ENCODE measurements at regions not wholly inside any gene's neighbourhood (a gene's known extent, or its start where the extent isn't known, plus 50 kb on each side); places are given as distances from the start of the nearest gene placed in this dataset.

DNA sequence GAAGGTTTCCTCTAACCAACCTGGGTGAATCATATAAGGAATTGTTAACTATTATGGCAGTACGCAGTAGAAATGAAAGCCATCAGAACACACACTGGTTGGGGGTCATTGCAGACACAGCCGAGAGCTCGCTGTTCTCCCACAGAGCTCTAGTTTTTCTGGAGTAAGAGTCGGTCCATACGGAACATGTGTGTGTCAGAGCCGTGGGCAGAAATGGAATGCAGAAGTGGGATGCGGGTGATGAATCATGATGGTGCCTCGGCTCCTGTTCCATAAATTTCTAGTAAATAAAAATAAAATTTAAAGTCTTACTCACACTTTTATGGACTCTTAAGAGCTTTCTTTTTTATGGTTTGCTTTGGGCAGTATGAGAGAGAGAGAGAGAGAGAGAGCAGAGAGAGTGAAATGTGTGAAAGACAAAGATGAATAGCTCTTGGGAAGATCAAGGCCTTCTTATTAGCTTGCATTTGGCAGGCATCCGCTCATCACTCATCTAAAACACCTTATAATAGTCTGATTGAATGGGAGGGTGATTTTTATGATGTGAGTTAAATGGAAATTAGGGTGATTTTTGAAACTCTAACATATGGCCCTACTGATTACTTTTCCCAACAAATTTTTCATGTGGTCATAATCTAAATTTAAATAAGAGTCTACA lies 98.8 kb upstream of the PFKP start:
- no peaks in the 10 kb centered on the region for H3K27me3 ChIP-seq

DNA sequence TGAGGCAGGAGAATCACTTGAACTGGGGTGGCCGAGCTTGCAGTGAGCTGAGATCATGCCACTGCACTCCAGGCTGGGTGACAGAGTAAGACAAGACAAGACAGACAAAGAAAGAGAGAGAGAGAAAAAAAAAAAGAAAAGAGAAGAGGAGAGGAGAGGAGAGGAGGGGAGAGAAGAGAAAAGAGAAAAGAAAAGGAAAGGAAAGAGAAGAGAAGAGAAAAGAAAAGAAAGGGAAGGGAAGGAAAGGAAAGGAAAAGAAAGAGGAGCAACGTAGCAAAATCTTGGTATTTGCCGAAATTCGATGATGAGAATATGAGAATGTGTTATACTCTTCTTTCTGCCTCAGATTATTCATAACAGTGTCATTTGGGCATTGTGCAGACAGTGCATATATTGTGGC lies 101.2 kb upstream of the PFKP start:
- Histone ChIP-seq H3K27ac (no peak overlapping the region), H3K4me1 (no peaks in the 10 kb centered on the region), H3K36me3 (no peaks in the 10 kb centered on the region), H3K27me3 (no peaks in the 10 kb centered on the region), H3K4me3 (no peak overlapping the region), H3K9me3 (no peaks in the 10 kb centered on the region)
- in situ Hi-C loops (cut with MboI; ENCODE audit: low pct_ligation_motif_present in 1 of 4, low pct_unique_long_range_greater_than_20kb in 1 of 4, low sequenced_read_pairs in 3 of 4) (no loop called here), intact Hi-C loops (cut with DNase I; ENCODE audit: low total_unique reads) (no loop called here)
- DNase-seq = no peak
- no peak for TF ChIP-seq POLR2A (IDR thresholded peaks at IDR 0.05)
- TF ChIP-seq, protein P1, sequence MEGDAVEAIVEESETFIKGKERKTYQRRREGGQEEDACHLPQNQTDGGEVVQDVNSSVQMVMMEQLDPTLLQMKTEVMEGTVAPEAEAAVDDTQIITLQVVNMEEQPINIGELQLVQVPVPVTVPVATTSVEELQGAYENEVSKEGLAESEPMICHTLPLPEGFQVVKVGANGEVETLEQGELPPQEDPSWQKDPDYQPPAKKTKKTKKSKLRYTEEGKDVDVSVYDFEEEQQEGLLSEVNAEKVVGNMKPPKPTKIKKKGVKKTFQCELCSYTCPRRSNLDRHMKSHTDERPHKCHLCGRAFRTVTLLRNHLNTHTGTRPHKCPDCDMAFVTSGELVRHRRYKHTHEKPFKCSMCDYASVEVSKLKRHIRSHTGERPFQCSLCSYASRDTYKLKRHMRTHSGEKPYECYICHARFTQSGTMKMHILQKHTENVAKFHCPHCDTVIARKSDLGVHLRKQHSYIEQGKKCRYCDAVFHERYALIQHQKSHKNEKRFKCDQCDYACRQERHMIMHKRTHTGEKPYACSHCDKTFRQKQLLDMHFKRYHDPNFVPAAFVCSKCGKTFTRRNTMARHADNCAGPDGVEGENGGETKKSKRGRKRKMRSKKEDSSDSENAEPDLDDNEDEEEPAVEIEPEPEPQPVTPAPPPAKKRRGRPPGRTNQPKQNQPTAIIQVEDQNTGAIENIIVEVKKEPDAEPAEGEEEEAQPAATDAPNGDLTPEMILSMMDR (IDR thresholded peaks at IDR 0.05) = no peak
- no peak for TF ChIP-seq POLR2AphosphoS5 (IDR thresholded peaks at IDR 0.05)
- no peak for TF ChIP-seq EP300 (IDR thresholded peaks at IDR 0.05; ENCODE audit: low read depth)
- 57 to 58% methylated on average over 4 of the region's 4 CpGs for WGBS, 2 donors (ENCODE audit: low coverage in 1 of 2)

More for the DNA sequence above, 98.8 kb upstream of the PFKP start:
- Histone ChIP-seq H3K9me3 (no peaks in the 10 kb centered on the region), H3K36me3 (no peaks in the 10 kb centered on the region), H3K27ac (no peak overlapping the region), H3K4me3 (no peak overlapping the region), H3K4me1 (no peaks in the 10 kb centered on the region)
- 52 to 60% methylated on average over 7 to 9 of the region's 9 CpGs for WGBS, 2 donors (ENCODE audit: low coverage in 1 of 2)
- in situ Hi-C loops (cut with MboI; ENCODE audit: low pct_ligation_motif_present in 1 of 4, low pct_unique_long_range_greater_than_20kb in 1 of 4, low sequenced_read_pairs in 3 of 4) (no loop called here), intact Hi-C loops (cut with DNase I; ENCODE audit: low total_unique reads) (no loop called here)
- TF ChIP-seq EP300 (IDR thresholded peaks at IDR 0.05; ENCODE audit: low read depth) (no peak), POLR2A (IDR thresholded peaks at IDR 0.05) (no peak)
- TF ChIP-seq, protein P1 (IDR thresholded peaks at IDR 0.05) = no peak
- DNase-seq = no peak

- no peak overlapping the region for H3K4me3 ChIP-seq
- in situ Hi-C loops (cut with MboI; ENCODE audit: low pct_ligation_motif_present in 1 of 4, low pct_unique_long_range_greater_than_20kb in 1 of 4, low sequenced_read_pairs in 3 of 4) = no loop called here
- TF ChIP-seq POLR2AphosphoS5 (IDR thresholded peaks at IDR 0.05) (no peak), POLR2A (IDR thresholded peaks at IDR 0.05) (no peak), EP300 (IDR thresholded peaks at IDR 0.05; ENCODE audit: low read depth) (no peak)
- TF ChIP-seq, protein P1 (IDR thresholded peaks at IDR 0.05) = no peak
- intact Hi-C loops (cut with DNase I; ENCODE audit: low total_unique reads) = no loop called here
- 79 to 88% methylated on average over 5 of the region's 5 CpGs for WGBS, 2 donors (ENCODE audit: low coverage in 1 of 2)
- no peaks in the 10 kb centered on the region for H3K9me3 ChIP-seq
- H3K27ac ChIP-seq = no peak overlapping the region
- DNase-seq = no peak
- no peaks in the 10 kb centered on the region for H3K27me3 ChIP-seq
- H3K36me3 ChIP-seq = no peaks in the 10 kb centered on the region
- H3K4me1 ChIP-seq = no peaks in the 10 kb centered on the region
These were observed 102.6 kb upstream of the PFKP start for GRCh38 chr10:2964632-2965296.

- WGBS, 2 donors (ENCODE audit: low coverage in 1 of 2) = 34 to 60% methylated on average over 1 to 3 of the region's 3 CpGs
- intact Hi-C loops (cut with DNase I; ENCODE audit: low total_unique reads) (no loop called here), in situ Hi-C loops (cut with MboI; ENCODE audit: low pct_ligation_motif_present in 1 of 4, low pct_unique_long_range_greater_than_20kb in 1 of 4, low sequenced_read_pairs in 3 of 4) (no loop called here)
- H3K27ac ChIP-seq = no peak overlapping the region
- no peak overlapping the region for H3K4me3 ChIP-seq
- no peaks in the 10 kb centered on the region for H3K9me3 ChIP-seq
- DNase-seq = no peak
- TF ChIP-seq POLR2A (IDR thresholded peaks at IDR 0.05) = no peak
- TF ChIP-seq, protein P1 (IDR thresholded peaks at IDR 0.05) = no peak
- TF ChIP-seq POLR2AphosphoS5 (IDR thresholded peaks at IDR 0.05) = no peak
- no peak for TF ChIP-seq EP300 (IDR thresholded peaks at IDR 0.05; ENCODE audit: low read depth)
- H3K4me1 ChIP-seq = no peaks in the 10 kb centered on the region
- H3K36me3 ChIP-seq = no peaks in the 10 kb centered on the region
- H3K27me3 ChIP-seq = no peaks in the 10 kb centered on the region
These were observed 103.3 kb upstream of the PFKP start for GRCh38 chr10:2963889-2964631.
